ENCODE measurements at regions not wholly inside any gene's neighbourhood (a gene's known extent, or its start where the extent isn't known, plus 50 kb on each side); places are given as distances from the start of the nearest gene placed in this dataset.

DNA sequence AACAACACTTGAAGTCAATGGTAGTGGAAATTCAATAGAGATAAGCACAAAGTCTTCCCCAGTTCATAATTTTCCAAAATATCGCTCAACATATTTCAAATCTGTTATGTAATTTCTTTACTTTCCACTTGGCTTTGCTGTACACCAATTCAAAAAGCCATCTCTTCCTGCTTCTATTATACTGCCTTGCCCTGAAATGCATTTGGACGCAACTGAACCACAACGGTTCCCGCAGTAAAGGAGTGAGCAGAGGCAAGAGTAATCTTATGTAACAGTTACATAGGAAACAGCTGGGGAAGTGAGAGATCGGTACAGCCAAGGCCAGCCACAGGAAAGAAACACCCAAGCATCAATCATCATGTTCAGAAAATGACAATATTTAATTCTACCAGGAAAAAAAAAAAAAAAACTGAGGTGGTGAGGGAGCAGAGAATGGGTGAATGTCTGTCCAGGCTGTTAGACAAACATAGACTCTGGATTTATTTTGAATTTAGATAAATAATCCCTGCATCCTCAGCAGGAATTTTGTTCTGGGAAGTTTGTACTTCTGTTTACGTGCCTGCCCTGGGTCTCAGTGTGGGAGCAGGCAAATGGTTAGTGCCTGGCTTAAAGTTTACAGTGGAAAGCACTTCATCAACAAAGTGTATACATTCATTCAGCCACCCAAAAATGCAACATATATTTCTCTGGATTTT lies 392.2 kb downstream of the ETS1 start:
- TF ChIP-seq, protein P1, sequence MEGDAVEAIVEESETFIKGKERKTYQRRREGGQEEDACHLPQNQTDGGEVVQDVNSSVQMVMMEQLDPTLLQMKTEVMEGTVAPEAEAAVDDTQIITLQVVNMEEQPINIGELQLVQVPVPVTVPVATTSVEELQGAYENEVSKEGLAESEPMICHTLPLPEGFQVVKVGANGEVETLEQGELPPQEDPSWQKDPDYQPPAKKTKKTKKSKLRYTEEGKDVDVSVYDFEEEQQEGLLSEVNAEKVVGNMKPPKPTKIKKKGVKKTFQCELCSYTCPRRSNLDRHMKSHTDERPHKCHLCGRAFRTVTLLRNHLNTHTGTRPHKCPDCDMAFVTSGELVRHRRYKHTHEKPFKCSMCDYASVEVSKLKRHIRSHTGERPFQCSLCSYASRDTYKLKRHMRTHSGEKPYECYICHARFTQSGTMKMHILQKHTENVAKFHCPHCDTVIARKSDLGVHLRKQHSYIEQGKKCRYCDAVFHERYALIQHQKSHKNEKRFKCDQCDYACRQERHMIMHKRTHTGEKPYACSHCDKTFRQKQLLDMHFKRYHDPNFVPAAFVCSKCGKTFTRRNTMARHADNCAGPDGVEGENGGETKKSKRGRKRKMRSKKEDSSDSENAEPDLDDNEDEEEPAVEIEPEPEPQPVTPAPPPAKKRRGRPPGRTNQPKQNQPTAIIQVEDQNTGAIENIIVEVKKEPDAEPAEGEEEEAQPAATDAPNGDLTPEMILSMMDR (IDR thresholded peaks at IDR 0.05): no peak
- no peak for TF ChIP-seq POLR2A (IDR thresholded peaks at IDR 0.05)
